Peyer's patch (tissue), 4 donors: ENCODE measurements at regions not wholly inside any gene's neighbourhood (a gene's known extent, or its start where the extent isn't known, plus 50 kb on each side); places are given as distances from the start of the nearest gene placed in this dataset.

Experiments
- CTCF ChIP-seq, 6 experiments: fragments of 450-650 bp in 4 of 6; fragments of 200-600 bp in 2 of 6; sonication (generic) in 1 of 6; IDR thresholded peaks; one replicate each; pipeline ENCODE4 v1.5.1; 2017 to 2019; ENCODE audit warnings: antibody characterized with exemption in 6 of 6, mild to moderate bottlenecking in 3 of 6, moderate library complexity in 1 of 6
- POLR2A ChIP-seq, 2 donors: fragments of 450-650 bp; IDR thresholded peaks; one replicate each; pipeline ENCODE4 v1.5.1; 2017; ENCODE audit warnings: antibody characterized with exemption in 2 of 2, mild to moderate bottlenecking in 2 of 2, moderate library complexity in 2 of 2

GRCh38 chr3:127043041-127043641, 60.2 kb downstream of the PLXNA1 start:
- TF ChIP-seq CTCF (IDR thresholded peaks at IDR 0.05), result no peak
- TF ChIP-seq POLR2A (IDR thresholded peaks at IDR 0.05), result no peak
